HG02623 (cell line): ENCODE measurements at regions not wholly inside any gene's neighbourhood (a gene's known extent, or its start where the extent isn't known, plus 50 kb on each side); places are given as distances from the start of the nearest gene placed in this dataset.
"Not testable (repeated sequence)": the region's sequence is repeated elsewhere in the genome, so short reads cannot be mapped to it uniquely, and the experiment has no call there.

Experiments
- ATAC-seq: cut with Tn5 transposase; IDR thresholded peaks from one replicate; pipeline ENCODE4 v1.9.1; 2021; ENCODE audit warnings: moderate library complexity; ENCODE audit not compliant: unreplicated experiment

- ATAC-seq = no peak
These were observed 233.1 kb upstream of the RASA1 start for GRCh38 chr5:87034557-87034956.

- no peak for ATAC-seq
These were observed 225.1 kb upstream of the RASA1 start for GRCh38 chr5:87042554-87042953.

DNA sequence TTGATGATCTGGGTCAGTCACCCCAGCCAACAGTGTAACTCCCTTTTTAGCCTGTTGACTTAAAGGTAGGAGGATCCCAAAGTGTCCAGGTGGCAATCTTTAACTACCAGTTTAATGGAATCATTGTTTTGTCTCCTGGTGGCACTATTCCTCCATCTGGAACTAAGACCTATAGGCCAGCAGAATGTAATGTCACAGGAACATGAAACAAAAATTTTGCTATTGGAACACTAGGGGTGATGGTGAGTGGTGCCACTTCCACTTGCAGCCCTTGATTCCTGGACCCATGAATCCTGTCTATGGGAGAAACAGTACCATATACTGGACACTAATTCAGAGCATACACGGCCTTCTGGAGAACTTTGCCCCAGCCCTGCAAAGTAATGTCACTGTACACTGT lies 219.5 kb upstream of the RASA1 start:
- ATAC-seq = no peak

DNA sequence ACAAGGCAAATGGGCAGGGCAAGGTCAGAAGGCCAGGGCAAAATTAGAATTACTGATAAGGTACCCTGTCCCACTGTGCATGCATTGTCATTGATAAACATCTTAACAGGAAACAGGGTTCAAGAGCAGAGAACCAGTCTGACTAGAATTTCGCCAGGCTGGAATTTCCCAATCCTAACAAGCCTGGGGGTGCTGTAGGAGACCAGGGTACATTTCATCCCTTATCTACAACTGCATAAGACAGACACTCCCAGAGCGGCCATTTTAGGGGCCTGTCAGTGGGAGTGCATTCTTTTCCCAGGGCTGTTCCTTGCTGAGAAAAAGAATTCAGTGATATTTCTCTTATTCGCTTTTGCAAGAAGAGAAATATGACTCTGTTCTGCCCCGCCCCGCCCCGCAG lies 218.7 kb upstream of the RASA1 start:
- not testable (repeated sequence) for ATAC-seq

GRCh38 chr5:87051502-87052113 lies 216.1 kb upstream of the RASA1 start:
- ATAC-seq = no peak

- ATAC-seq = no peak
These were observed 214.5 kb upstream of the RASA1 start for GRCh38 chr5:87053146-87053545.

DNA sequence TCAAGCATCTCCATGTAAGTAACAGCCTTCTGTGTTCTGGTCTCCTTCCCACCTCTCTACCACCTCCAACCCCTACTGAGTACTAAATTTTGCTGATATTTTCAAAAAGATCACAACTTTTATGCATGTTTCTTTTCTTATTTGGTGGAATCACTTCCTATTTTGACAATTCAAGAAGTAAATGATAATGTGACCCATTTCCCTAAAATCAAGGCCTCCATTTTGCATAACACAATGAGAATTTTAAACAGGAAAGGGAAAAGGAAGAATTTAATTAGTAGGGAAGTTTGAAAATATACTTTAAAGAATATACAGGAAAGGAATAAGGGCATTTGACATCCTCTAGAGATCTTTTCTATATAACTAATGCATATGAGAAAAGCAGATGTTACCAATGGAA lies 212.9 kb upstream of the RASA1 start:
- ATAC-seq = no peak

GRCh38 chr5:87061046-87061445 lies 206.6 kb upstream of the RASA1 start:
- ATAC-seq = no peak

DNA sequence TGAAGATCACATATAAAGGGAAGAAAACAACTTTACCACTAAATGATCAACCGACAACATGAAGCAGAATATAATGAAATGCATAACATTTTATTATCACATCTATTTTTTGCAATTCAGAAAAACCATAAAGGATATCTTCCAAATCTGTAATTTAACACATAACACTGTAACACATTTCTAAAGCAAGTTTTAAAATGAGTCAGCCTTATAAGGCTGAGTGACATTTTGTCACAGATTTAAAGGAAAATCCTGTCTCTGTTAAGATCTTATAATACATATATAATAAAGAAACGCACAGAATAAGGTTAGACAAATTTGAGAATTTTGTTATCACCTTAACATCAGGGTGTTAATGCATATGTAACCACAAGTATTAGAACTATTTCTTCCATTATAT lies 198.4 kb upstream of the RASA1 start:
- ATAC-seq = no peak

DNA sequence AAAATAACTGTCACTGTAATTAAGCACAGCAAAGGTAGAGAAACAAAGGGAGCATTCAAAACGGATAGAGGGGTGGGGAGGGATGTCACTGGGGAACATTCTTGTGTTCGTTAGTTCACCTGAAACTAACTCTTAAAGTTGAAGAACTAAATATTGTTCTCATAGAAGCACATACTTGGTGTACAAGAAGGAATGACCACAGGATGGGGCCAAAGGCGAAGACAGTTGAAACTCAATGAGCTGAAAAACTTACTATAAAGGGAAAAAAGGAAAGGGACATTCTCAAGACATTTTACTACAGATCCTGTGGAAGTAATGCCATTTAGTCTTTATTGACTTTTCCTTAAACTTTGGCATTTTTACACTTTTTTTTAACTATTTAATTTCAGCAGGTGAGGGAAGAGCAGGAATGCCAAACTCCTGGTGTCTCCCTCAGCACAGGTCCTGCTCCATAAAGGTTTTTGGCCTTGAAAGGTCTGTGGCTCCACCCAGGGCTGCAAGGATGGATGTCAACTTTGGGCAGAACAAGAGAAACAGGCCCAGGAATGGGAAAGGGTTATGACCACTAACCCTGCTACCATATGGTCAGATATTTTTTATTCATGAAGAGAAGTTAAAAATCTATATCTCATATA lies 197.6 kb upstream of the RASA1 start:
- ATAC-seq = peak; percentile 48

- ATAC-seq = no peak
These were observed 193.6 kb upstream of the RASA1 start for GRCh38 chr5:87074072-87074471.

DNA sequence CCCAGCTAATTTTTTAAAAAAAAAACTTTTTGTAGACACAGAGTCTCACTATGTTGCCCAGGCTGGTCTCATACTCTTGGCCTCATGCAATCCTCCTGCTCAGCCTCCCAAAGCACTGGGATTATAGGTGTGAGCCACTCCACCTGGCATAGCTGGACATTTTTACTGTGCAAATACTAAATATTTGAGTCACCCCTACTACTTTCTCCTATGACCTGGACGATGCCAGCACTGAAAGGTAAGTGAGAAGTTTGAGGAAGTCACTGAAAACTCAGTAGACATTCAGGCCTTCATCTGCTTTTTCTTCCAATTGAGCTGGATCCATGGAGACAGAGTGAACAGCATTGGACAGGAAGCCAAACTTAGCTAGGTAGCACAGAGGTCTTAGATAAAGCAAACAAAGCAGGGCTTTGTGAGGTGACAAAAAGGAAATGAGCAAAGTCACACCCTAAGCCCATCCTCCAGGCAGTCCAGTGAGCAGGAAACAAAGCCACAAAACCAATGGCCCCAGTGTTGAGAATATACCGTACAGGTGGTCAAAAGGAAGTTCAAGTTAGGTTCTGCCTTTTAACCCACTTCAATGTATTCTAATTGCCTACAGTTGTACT lies 192.6 kb upstream of the RASA1 start:
- ATAC-seq = peak; percentile 94

GRCh38 chr5:87076411-87076810 lies 191.3 kb upstream of the RASA1 start:
- ATAC-seq = no peak

DNA sequence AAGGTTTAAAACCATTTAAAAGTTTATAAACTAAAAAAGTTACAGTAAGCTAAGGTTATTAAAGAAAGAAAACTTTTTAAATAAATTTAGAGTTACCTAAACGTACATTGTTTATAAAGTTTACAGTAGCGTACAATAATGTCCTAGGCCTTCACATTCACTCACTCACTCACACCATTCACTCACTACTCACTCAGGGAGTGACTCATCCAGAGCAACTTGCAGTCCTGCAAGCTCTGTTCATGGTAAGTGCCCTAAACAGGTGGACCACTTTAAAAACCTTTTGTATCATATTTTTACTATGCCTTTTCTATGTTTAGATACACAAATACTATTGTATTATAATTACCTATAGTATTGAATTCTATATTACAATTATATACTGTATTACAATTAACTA lies 190.8 kb upstream of the RASA1 start:
- no peak for ATAC-seq

- no peak for ATAC-seq
These were observed 188.5 kb upstream of the RASA1 start for GRCh38 chr5:87079219-87079618.

GRCh38 chr5:87081016-87081415 lies 186.7 kb upstream of the RASA1 start:
- ATAC-seq = no peak

- ATAC-seq = peak; percentile 94
These were observed 185.9 kb upstream of the RASA1 start for GRCh38 chr5:87081511-87082372.

DNA sequence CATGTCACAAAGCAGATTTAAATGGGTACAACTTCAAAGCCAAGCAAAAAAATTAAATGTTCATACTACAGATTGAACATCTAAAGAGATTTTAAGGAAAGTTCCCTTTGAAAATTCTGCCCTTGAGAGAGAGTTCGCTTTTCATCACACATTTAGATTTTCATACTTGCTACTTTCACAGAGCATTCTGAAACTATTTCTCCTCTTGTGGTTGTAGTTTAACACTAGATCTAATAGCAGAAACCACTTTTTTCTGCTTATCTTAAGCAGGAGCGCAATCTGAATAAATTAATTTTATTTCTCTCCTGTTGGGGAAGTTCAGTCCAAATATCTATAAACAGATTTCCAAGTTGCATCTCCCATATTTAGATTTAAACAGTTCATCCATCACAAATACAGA lies 173.3 kb upstream of the RASA1 start:
- no peak for ATAC-seq

GRCh38 chr5:87094833-87095232 lies 172.8 kb upstream of the RASA1 start:
- ATAC-seq = no peak

GRCh38 chr5:87095787-87096186 lies 171.9 kb upstream of the RASA1 start:
- no peak for ATAC-seq

GRCh38 chr5:87097664-87098063 lies 170.0 kb upstream of the RASA1 start:
- no peak for ATAC-seq
